ENCODE measurements at regions not wholly inside any gene's neighbourhood (a gene's known extent, or its start where the extent isn't known, plus 50 kb on each side); places are given as distances from the start of the nearest gene placed in this dataset.

GRCh38 chr11:28932940-28933339, 824.8 kb downstream of the METTL15 start:
- TF ChIP-seq CTCF (IDR thresholded peaks at IDR 0.05) (no peak), POLR2A (IDR thresholded peaks at IDR 0.05) (no peak)
